NCI-H2227 (cell line): ENCODE measurements at regions not wholly inside any gene's neighbourhood (a gene's known extent, or its start where the extent isn't known, plus 50 kb on each side); places are given as distances from the start of the nearest gene placed in this dataset.

Source experiments
- DNase-seq: peaks from one replicate; lab custom pipeline; 2025; ENCODE audit not compliant: unreplicated experiment; lab: John Stamatoyannopoulos, UW

DNA sequence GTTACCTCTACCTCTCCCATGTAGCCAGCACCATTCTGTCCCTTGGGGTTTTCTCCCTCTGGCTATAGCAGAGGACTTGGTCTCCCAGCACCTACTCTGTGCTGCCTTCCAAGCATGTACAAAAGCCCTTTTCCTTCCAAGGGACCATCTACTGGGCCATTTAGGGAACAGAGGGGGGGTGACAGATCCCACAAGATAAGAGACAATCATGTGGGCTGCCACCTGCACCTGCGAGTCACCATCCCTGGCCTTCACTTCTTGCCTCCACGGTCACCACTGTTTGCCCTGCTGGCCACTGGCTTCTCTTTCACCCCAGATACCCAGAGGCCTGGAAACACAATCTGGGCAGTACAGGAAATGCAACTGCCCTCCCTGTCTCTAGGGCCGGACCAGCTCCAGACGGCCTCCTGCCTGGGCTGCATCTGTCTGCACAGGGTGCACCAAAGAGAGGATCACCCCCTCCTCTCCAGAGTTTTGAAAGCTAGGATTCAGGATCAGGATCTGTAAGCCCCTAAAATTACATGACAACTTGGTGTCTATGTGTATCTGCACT lies 160.8 kb upstream of the NECTIN1 start:
- no peak for DNase-seq

- no peak for DNase-seq
Measured at GRCh38 chr11:119889111-119889510, 160.1 kb upstream of the NECTIN1 start.

- DNase-seq, result no peak
Measured at GRCh38 chr11:119888119-119888518, 159.1 kb upstream of the NECTIN1 start.

GRCh38 chr11:119886667-119887230 lies 157.7 kb upstream of the NECTIN1 start:
- no peak for DNase-seq

DNA sequence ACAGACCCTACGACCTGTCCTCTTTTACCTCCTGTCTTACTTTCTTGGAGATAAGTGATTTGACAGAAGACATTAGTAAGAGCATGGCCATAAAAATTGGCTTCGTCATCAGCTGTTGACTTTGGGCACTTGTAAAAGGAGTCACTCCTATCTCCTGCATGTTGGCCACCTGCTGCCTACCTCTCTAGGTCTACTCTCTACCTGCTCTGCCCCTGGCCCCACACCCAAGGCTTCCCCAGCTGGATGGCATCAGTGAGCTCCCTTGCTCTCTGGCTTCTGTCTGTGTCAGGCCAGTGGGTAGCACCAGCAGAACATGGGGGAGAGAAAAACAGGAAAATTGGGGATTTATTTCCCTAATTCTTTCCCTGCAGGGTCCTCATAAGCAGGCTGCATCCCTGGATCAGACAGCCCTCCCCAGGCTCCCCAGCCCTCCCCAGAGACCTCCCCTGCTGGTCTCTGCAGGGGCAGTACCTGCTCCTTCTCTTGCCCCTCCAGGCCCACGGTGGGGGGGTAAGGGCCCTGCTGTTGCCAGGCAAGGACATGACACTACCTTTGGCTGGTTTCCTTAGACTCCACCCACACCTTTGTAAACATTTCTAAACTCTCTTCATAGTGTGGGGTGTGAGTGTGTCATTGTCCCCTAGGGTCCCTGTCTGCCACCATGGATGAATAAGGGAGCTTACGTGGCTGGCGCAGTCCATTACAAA lies 157.0 kb upstream of the NECTIN1 start:
- DNase-seq, result no peak

- DNase-seq, result no peak
Measured at GRCh38 chr11:119885067-119885466, 156.1 kb upstream of the NECTIN1 start.

GRCh38 chr11:119882316-119882715 lies 153.3 kb upstream of the NECTIN1 start:
- no peak for DNase-seq

- DNase-seq, result no peak
Measured at GRCh38 chr11:119880873-119881272, 151.9 kb upstream of the NECTIN1 start.

DNA sequence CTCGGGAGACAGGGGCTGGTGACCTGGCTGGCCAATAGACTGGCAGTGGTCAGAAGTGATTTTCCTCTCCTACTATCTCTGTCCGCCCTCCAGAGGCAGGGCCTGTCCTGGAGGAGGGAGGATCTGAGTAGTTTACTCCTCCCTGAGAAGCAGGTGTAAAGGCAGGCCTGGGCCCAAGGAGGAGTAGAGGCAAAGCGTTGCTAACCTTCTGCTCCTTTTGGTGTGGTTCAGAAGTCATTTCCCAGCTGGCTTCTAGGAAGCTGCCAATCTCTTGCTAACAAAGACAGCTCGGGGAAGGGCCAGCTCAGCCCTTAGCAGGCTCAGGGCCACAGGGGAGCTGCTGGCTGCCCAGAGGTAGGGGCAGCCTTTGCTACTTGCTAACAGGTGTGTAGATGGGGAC lies 151.1 kb upstream of the NECTIN1 start:
- DNase-seq, result no peak

DNA sequence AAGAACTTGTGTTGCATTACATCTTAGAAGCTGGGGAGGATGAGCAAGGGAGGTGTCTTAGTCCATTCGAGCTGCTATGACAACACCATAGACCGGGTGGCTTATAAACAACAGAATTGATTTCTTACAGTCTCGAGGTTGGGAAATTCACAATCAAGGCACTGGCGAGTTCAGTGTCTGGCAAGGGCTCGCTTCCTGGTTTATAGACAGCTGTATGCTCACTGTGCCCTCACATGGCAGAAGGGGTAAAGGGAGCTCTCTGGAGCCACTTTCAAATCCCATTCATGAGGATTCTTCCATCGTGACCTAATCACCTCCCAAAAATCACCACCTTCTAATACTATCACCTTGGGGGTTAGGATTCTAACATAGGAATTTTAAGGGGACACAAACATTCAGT lies 150.0 kb upstream of the NECTIN1 start:
- no peak for DNase-seq

GRCh38 chr11:119876841-119877240 lies 147.8 kb upstream of the NECTIN1 start:
- no peak for DNase-seq

GRCh38 chr11:119875841-119876600 lies 147.0 kb upstream of the NECTIN1 start:
- no peak for DNase-seq

DNA sequence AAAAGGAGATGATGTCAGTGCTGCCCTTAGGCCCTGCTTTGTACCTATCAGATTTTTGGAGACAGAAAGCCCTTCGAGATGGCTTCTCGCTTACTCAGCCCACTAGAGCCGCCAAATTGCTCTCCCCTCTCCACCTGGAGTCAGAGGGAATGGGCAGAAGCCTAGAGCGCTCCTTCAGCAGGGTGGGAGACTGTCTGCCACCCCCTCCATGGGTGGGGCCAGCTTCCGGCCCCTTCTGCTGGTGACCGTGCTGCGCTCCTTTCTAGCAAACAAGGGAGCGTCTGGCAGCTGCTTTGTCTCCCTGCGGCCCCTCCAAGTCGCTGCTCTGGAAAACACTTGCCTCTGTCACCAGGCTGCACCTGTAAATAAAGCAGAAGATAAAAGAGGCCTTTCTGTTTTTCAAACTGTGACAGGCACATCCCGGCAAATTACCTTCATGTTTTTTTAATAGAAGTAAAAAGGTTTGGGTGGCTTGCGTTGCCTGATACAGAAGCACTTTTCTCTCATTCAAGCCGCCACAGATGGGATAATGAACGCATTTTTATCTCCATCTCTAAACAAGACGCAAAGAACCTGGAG lies 145.7 kb upstream of the NECTIN1 start:
- DNase-seq, result no peak

DNA sequence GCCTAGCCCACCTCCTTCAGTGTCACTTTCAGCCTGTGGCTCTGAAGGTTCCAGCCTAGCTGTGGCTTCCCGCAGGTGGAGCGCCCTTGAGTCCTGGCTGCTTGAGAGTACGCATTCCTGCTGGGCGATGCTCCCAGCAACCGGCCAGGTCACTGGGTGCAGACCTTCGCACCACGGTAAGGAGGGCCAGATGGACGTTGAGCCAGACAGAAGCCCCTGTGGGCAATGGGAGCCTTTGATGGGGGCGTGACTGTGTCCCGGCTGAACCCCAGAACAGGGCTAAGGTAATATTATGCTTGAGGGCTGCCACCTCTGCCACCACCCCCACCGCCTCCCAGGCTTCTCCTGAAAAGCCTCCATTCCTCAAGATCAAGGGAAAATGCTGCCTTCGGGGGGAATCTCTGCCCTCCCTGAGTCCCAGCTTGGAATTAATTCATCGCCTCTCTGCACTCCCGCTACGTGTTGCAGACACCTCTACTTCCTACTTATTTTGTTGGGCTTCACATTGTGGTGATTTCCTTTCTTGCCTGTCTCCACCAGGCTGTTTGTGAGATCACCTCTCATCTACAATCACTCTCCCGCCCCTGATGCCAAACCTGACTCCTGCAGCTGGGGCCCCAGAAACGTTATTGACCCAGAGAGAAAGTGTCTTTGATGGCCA lies 144.9 kb upstream of the NECTIN1 start:
- no peak for DNase-seq

DNA sequence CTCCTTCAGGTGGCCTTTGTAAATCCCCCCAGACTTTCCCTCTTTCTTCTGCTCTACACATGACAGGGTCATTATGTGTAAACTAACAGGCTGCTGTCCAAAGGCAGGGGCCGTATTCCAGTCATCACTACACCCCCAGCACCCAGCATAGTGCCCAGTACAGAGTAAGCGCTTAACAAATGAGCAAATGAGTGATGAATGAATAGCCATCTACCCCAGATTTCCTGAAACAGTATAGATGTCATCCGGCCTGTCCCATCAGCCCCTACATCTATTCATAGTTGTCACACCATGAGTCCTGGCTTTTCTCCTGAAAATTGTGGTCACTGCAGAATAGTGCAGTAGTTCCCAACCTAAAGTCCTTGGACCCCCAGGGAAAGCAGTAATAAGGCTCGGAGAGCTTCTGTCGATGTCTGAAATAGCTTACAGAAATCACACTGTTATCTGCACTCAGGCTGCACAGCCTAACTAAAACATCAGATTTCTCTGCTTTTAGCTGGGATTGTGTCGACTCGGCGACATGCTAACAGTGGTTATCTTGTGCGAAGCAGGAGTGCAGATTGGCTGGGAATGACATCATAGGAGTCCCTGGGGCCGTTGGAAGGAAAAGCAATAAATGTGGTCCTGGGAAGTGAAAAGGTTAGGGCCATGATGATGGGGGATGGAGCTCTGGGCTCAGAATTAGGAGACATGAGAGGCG lies 143.8 kb upstream of the NECTIN1 start:
- no peak for DNase-seq

DNA sequence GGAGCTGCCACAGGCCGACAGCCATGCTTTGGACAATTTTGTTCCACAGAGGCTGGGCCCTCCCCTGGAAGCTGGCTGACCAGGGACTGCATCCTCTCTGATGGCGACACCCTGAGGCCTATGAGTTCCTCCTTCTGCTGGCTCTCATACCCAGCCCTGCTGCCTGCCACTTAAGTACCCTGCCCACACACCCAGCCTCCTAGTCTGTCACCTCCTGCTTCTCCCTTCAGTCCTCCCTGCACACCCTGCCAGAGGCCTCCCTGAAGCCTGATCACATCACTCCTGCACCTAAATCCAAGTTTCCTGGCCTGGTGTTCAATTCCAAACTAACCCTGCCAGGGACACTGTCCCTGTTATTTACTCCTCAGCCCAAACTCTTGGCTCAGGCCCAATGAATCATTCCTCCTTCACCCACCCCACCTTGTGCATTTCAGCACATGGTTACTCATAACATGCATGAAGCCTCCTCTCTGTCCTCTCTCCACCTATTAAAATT lies 136.7 kb upstream of the NECTIN1 start:
- DNase-seq, result no peak

- no peak for DNase-seq
Measured at GRCh38 chr11:119864836-119865235, 135.8 kb upstream of the NECTIN1 start.

DNA sequence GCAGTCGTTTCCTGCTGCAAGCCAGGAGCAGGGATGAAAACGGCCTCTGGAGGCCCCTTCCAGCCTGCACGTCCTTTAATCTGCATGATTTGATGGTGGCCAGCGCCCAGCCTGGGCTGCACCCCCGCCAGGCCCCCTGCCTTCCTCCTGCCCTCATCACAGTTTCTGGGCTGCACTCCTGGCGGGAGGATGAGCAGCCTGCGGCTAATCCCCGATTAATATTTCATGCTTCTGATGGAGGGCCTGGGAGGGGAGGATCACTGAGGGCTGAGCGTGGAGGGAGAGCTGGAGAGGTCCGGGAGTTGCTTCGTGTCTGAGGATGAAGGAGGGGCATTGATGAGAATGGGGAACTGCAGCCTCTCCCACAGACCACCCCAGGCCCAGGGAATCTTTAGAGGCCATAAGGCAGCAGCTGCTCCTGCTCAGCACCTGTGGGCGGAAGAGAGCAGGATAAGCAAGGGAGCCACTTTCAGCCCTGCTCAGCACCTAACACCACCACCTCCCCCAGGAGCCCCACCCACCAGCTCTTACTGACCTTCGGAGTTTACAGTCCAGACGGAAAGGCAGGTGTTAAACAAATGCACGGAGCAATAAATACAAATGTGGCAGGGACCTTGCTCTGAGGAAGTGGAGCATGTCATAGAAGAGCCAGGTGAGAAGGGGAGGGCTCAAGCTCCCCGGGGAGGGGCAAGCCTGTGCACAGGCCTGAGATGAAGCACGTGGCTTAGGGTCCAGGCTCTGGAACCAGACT lies 135.0 kb upstream of the NECTIN1 start:
- DNase-seq, result peak; percentile 38

- no peak for DNase-seq
Measured at GRCh38 chr11:119863236-119863635, 134.2 kb upstream of the NECTIN1 start.

DNA sequence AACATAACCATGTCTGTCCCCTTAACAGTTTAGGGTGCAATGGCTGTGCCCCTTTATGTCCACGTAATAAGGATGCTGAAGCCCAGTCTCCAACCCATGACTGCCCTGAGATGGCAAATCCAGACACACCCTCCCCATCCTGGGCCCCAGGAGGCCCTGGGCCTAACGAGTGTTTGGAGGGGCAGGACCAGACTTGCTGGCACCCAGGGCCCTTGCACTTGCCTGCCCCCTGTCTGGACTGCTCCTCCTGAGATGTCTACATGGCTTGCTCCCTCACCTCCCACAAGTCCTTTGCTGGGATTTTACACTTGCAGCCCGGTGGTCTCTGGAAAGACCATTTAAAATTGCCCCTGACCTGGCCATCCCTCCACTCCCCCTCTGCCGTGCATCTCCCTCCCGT lies 132.2 kb upstream of the NECTIN1 start:
- DNase-seq, result no peak
